ENCODE measurements at regions not wholly inside any gene's neighbourhood (a gene's known extent, or its start where the extent isn't known, plus 50 kb on each side); places are given as distances from the start of the nearest gene placed in this dataset.

DNA sequence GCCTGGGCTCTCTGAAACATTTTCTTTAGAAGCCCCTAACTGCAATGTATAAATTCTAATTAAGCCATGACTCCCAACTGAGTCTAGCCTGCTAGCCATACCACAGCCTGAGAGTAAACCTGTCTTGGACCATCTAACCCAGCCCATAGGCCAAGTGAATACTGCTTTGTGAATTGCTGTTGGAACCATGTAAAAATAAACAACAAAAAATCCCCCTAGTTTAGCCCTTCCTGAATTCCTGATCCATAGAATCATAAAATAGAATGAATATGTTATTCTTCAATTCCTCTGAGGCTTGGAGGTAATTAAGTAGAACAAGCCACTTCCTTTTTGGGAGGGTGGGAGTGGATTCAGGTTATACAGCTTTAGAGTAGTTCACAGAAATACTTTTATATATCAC is 1496.4 kb downstream of the MRPL39 start:
- no peaks in the 10 kb centered on the region for H3K36me3 Mint-ChIP-seq (ENCODE audit: low read depth)
- H3K4me1 Mint-ChIP-seq, result no peaks in the 10 kb centered on the region
- CTCF ChIA-PET, result no interaction called here
- no peak for DNase-seq
- H3K4me3 Mint-ChIP-seq, result no peak overlapping the region
- no peak overlapping the region for H3K27ac Mint-ChIP-seq
- no peaks in the 10 kb centered on the region for H3K27me3 Mint-ChIP-seq
- no peaks in the 10 kb centered on the region for H3K9me3 Mint-ChIP-seq
- POLR2A ChIA-PET, result no interaction called here

DNA sequence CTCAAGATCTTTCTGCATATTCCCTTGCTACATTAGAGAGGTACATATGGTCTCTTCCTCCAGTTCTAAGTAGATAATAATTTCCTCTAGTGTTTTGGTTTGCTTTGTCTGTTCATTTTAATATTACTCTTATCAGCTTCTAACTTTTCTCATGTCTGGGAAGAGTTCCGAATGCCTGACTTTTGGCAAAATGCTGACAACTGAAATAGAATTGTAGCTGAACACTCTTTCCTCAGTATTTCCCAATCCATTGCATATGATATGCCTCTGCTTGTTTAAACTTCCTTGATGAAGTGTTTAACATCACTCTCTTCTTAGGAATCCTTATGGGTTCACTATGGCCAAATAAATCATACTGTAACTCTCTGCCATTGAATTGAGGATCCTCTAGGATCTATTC is 1510.1 kb downstream of the MRPL39 start:
- ChIA-PET CTCF (no interaction called here), POLR2A (no interaction called here)
- Mint-ChIP-seq H3K4me1 (no peaks in the 10 kb centered on the region), H3K27ac (no peak overlapping the region), H3K9me3 (no peaks in the 10 kb centered on the region), H3K4me3 (no peak overlapping the region), H3K27me3 (no peaks in the 10 kb centered on the region), H3K36me3 (ENCODE audit: low read depth) (no peaks in the 10 kb centered on the region)
- no peak for DNase-seq

DNA sequence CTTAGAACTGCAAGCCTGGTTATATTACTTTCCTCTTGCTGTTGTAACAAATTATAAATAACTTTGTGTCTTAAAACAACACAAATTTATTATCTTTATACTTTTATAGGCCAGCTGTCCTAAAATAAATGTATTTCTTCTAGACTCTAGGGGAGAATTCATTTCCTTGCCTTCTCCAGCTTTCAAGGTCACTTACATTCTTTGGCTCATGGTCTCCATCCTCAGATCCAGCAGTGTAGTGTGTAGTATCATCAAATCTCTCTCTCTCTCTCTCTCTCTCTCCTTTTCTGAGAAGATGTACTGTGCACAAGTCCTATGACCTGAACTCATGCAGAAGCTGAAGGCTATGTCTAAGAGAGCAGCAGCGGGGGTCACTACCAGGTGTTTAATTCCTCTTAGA is 1510.6 kb downstream of the MRPL39 start:
- Mint-ChIP-seq H3K4me3 (no peak overlapping the region), H3K27me3 (no peaks in the 10 kb centered on the region), H3K9me3 (no peaks in the 10 kb centered on the region), H3K36me3 (ENCODE audit: low read depth) (no peaks in the 10 kb centered on the region), H3K27ac (no peak overlapping the region), H3K4me1 (no peaks in the 10 kb centered on the region)
- DNase-seq, result no peak
- ChIA-PET POLR2A (no interaction called here), CTCF (no interaction called here)

DNA sequence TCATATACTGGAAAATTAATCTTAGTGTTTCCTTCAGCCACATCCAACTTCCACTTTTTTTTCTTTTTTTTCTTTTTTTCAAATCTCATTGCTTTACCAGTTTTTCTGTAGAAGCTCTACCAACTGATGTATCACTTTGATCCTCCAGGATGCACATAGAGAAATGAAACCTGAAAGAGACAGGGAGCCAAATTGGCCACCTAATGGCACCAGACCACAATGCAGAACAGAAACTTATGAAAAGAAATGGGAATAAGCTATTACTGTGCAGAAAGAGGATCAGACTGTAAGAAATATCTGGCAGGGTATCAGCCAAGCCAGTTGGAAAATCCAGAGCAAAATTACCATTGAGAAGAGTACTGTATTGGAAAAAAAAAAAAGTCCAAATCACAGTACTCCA is 1514.2 kb downstream of the MRPL39 start:
- Mint-ChIP-seq H3K4me1 (no peaks in the 10 kb centered on the region), H3K4me3 (no peak overlapping the region), H3K36me3 (ENCODE audit: low read depth) (no peaks in the 10 kb centered on the region), H3K27me3 (no peaks in the 10 kb centered on the region), H3K9me3 (no peaks in the 10 kb centered on the region), H3K27ac (no peak overlapping the region)
- POLR2A ChIA-PET, result no interaction called here
- CTCF ChIA-PET, result no interaction called here
- no peak for DNase-seq

- no peak for DNase-seq
- POLR2A ChIA-PET, result no interaction called here
- no peaks in the 10 kb centered on the region for H3K4me1 Mint-ChIP-seq
- no peak overlapping the region for H3K27ac Mint-ChIP-seq
- CTCF ChIA-PET, result no interaction called here
- no peaks in the 10 kb centered on the region for H3K27me3 Mint-ChIP-seq
- no peaks in the 10 kb centered on the region for H3K36me3 Mint-ChIP-seq (ENCODE audit: low read depth)
- peaks cover 9% of the 10 kb centered on the region for H3K9me3 Mint-ChIP-seq
- no peak overlapping the region for H3K4me3 Mint-ChIP-seq
These were observed 1531.1 kb downstream of the MRPL39 start for GRCh38 chr21:24076179-24076578.

DNA sequence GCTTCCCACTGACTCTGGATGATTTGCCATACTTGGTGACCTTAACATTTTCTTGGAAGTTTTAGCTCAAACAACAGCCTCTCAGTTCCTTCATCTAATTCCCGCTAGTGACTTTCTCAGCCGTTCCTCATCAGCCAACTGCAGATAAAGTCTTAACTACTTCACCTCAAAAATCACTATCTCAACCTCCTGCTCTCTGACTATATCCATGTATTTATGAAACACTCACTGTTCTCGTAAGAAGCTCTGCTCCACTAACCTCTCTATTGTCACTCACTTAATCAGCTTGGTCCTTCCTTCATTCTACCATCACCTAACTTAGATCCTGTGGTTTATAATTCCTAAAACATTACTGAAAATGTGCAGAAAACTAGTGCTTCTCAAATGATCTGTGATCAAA is 1551.6 kb downstream of the MRPL39 start:
- Mint-ChIP-seq H3K36me3 (ENCODE audit: low read depth) (no peaks in the 10 kb centered on the region), H3K9me3 (no peaks in the 10 kb centered on the region), H3K27me3 (no peaks in the 10 kb centered on the region), H3K4me1 (no peaks in the 10 kb centered on the region), H3K4me3 (no peak overlapping the region), H3K27ac (no peak overlapping the region)
- ChIA-PET POLR2A (no interaction called here), CTCF (no interaction called here)
- DNase-seq, result no peak

DNA sequence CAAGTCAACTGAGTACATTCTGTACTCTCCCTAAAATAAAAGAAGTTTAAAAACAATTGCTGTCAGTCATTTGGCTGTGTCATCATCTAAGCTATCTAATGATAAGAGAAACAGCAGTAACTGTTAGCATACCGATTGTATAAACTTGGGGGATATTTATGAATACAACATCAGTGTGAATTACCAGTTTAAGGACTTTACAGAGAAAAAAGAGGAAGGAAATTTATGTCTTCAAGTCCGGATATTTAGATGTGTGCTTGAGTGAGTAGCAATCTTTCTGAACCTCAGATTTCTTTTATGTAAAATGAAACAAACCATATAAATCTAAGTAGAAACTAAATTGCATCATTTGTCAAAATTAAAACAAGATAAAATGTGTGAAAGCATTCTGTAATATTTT is 1557.0 kb downstream of the MRPL39 start:
- no peaks in the 10 kb centered on the region for H3K36me3 Mint-ChIP-seq (ENCODE audit: low read depth)
- H3K4me3 Mint-ChIP-seq, result no peak overlapping the region
- no peak for DNase-seq
- no peak overlapping the region for H3K27ac Mint-ChIP-seq
- no peaks in the 10 kb centered on the region for H3K27me3 Mint-ChIP-seq
- H3K4me1 Mint-ChIP-seq, result peaks cover 8% of the 10 kb centered on the region
- POLR2A ChIA-PET, result no interaction called here
- no peaks in the 10 kb centered on the region for H3K9me3 Mint-ChIP-seq
- CTCF ChIA-PET, result no interaction called here

GRCh38 chr21:24046829-24047443 is 1560.3 kb downstream of the MRPL39 start:
- H3K36me3 Mint-ChIP-seq (ENCODE audit: low read depth), result no peaks in the 10 kb centered on the region
- no peak overlapping the region for H3K27ac Mint-ChIP-seq
- H3K4me3 Mint-ChIP-seq, result no peak overlapping the region
- DNase-seq, result no peak
- no peaks in the 10 kb centered on the region for H3K27me3 Mint-ChIP-seq
- POLR2A ChIA-PET, result no interaction called here
- H3K9me3 Mint-ChIP-seq, result no peaks in the 10 kb centered on the region
- peaks cover 8% of the 10 kb centered on the region for H3K4me1 Mint-ChIP-seq
- CTCF ChIA-PET, result no interaction called here

- peak; percentile 14 for DNase-seq
- Mint-ChIP-seq H3K36me3 (ENCODE audit: low read depth) (no peaks in the 10 kb centered on the region), H3K27me3 (no peaks in the 10 kb centered on the region), H3K4me1 (peaks cover 8% of the 10 kb centered on the region), H3K27ac (no peak overlapping the region), H3K4me3 (no peak overlapping the region), H3K9me3 (no peaks in the 10 kb centered on the region)
- CTCF ChIA-PET, result no interaction called here
- POLR2A ChIA-PET, result no interaction called here
These were observed 1561.5 kb downstream of the MRPL39 start for GRCh38 chr21:24045775-24046215.

DNA sequence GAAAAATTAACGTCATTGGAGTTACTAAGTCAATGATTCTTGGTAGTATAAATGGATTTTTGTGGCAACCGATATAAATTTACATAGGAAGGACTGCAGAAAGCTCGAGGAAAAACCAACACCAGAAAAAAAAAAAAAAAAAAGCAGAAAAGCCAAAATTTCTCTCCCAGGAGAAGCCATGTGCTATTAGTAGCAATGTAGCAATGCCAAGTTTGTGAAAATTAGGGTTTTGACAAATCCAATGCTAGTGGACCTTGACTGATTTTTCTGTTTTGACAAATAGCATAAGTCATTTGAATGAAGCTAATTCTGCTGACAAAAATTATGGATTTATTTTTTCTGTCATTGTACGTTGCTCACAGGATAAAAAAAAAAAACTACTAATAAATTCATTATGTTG is 1561.9 kb downstream of the MRPL39 start:
- Mint-ChIP-seq H3K27ac (no peak overlapping the region), H3K4me3 (no peak overlapping the region), H3K4me1 (peaks cover 8% of the 10 kb centered on the region), H3K9me3 (no peaks in the 10 kb centered on the region), H3K36me3 (ENCODE audit: low read depth) (no peaks in the 10 kb centered on the region), H3K27me3 (no peaks in the 10 kb centered on the region)
- CTCF ChIA-PET, result no interaction called here
- DNase-seq, result no peak
- POLR2A ChIA-PET, result no interaction called here

- Mint-ChIP-seq H3K36me3 (ENCODE audit: low read depth) (no peaks in the 10 kb centered on the region), H3K9me3 (no peaks in the 10 kb centered on the region), H3K4me1 (peaks cover 8% of the 10 kb centered on the region), H3K27me3 (no peaks in the 10 kb centered on the region), H3K4me3 (no peak overlapping the region), H3K27ac (no peak overlapping the region)
- no peak for DNase-seq
- POLR2A ChIA-PET, result no interaction called here
- CTCF ChIA-PET, result interaction anchor here (0.6 kb wide), 1 partner anchor 1258 kb away, joined by 3 read pairs; no protein-coding TSS in a partner anchor
These were observed 1564.6 kb downstream of the MRPL39 start for GRCh38 chr21:24042687-24043086.

GRCh38 chr21:24032709-24033232 is 1574.5 kb downstream of the MRPL39 start:
- CTCF ChIA-PET, result no interaction called here
- no peak for DNase-seq
- Mint-ChIP-seq H3K27ac (no peak overlapping the region), H3K4me3 (no peak overlapping the region), H3K4me1 (no peaks in the 10 kb centered on the region), H3K9me3 (peaks cover 8% of the 10 kb centered on the region), H3K36me3 (ENCODE audit: low read depth) (no peaks in the 10 kb centered on the region), H3K27me3 (no peaks in the 10 kb centered on the region)
- POLR2A ChIA-PET, result no interaction called here

DNA sequence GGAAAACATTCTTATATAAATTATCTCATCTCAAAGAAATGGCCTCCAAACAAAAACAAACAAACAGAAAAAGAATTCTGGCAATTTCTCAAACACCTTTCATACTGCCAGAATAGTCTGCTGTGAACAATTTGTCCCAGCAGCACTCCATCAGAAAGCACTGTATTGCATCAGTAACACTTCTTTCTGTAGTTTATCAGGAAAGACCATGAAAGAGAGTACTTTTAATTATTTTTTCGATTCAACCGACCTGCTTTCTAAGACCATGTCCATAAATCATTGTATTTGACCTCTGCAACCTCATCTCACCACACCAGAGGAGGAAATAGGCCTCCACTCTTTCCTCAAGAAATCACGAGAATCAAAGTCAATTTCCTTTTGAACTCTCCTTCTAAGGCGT is 1579.9 kb downstream of the MRPL39 start:
- no peaks in the 10 kb centered on the region for H3K9me3 Mint-ChIP-seq
- no peak overlapping the region for H3K27ac Mint-ChIP-seq
- CTCF ChIA-PET, result no interaction called here
- H3K4me1 Mint-ChIP-seq, result no peaks in the 10 kb centered on the region
- no peaks in the 10 kb centered on the region for H3K27me3 Mint-ChIP-seq
- no peaks in the 10 kb centered on the region for H3K36me3 Mint-ChIP-seq (ENCODE audit: low read depth)
- POLR2A ChIA-PET, result no interaction called here
- DNase-seq, result no peak
- H3K4me3 Mint-ChIP-seq, result no peak overlapping the region

DNA sequence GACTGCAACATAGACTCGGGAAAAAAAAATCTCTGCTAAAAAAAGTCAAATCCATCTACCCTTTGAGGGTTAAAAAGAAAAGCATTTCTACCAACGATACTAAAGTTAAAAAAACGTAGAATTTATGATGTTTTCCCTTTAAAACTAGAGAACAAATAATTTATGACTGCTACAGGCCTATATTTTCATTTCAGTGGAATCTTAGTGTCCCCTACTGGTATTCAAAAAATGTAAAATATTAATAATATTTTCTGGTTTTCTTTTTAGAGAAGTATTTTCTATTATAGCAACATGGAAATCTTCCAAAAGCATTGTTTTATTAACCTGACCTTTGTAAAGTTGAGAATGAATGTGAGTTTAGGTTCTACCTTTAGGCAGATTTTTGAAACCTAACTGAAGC is 1582.2 kb downstream of the MRPL39 start:
- H3K9me3 Mint-ChIP-seq, result peaks cover 9% of the 10 kb centered on the region
- H3K36me3 Mint-ChIP-seq (ENCODE audit: low read depth), result no peaks in the 10 kb centered on the region
- H3K4me3 Mint-ChIP-seq, result no peak overlapping the region
- H3K4me1 Mint-ChIP-seq, result no peaks in the 10 kb centered on the region
- no peaks in the 10 kb centered on the region for H3K27me3 Mint-ChIP-seq
- no peak overlapping the region for H3K27ac Mint-ChIP-seq
- ChIA-PET CTCF (no interaction called here), POLR2A (no interaction called here)
- no peak for DNase-seq

Measured in activated CD4-positive, alpha-beta T cell treated with anti-CD3 and anti-CD28 coated beads, Interleukin-2, amount 10 ng/mL, durations not matched to agents 7 days and 5 days (primary cell).